ENCODE measurements at regions not wholly inside any gene's neighbourhood (a gene's known extent, or its start where the extent isn't known, plus 50 kb on each side); places are given as distances from the start of the nearest gene placed in this dataset.
"Not testable (repeated sequence)": the region's sequence is repeated elsewhere in the genome, so short reads cannot be mapped to it uniquely, and the experiment has no call there.

- H3K4me3 ChIP-seq = no peak overlapping the region
- no peaks in the 10 kb centered on the region for H3K36me3 ChIP-seq (ENCODE audit: control insufficient read depth in 4 of 4, insufficient read depth in 4 of 4, low read length in 4 of 4)
- no peak for TF ChIP-seq CTCF (IDR thresholded peaks at IDR 0.05; ENCODE audit: control extremely low read depth, extremely low read depth)
- H3K27me3 ChIP-seq (ENCODE audit: control insufficient read depth in 3 of 3, insufficient read depth in 3 of 3, low read length in 2 of 3) = no peaks in the 10 kb centered on the region
- no peak for ATAC-seq (ENCODE audit: insufficient read depth, low FRiP score)
- H3K9me3 ChIP-seq (ENCODE audit: control insufficient read depth in 4 of 4, insufficient read depth in 3 of 4, low read length in 3 of 4) = no peaks in the 10 kb centered on the region
- no peak overlapping the region for H3K9ac ChIP-seq (ENCODE audit: insufficient read depth in 1 of 2, low read length in 2 of 2)
- H3K27ac ChIP-seq (ENCODE audit: low read depth in 1 of 2, low read length in 1 of 2) = no peak overlapping the region
- peaks cover 0 to 14% (median 3%) of the 10 kb centered on the region in 5 donors for H3K4me1 ChIP-seq (ENCODE audit: control insufficient read depth in 5 of 5, insufficient read depth in 5 of 5, low read length in 5 of 5)
- peak in 1 of 3 donors; percentile 29 for DNase-seq
- WGBS, 2 donors = 80 to 85% methylated on average over 4 of the region's 4 CpGs
These were observed 54.4 kb upstream of the RNF182 start for GRCh38 chr6:13870214-13870830.

- DNase-seq (no peak), ATAC-seq (ENCODE audit: insufficient read depth, low FRiP score) (no peak)
- H3K4me1 ChIP-seq (ENCODE audit: control insufficient read depth in 5 of 5, insufficient read depth in 5 of 5, low read length in 5 of 5) = peaks cover 0 to 5% (median 0%) of the 10 kb centered on the region in 5 donors
- no peaks in the 10 kb centered on the region for H3K27me3 ChIP-seq (ENCODE audit: control insufficient read depth in 3 of 3, insufficient read depth in 3 of 3, low read length in 2 of 3)
- whole genome bisulfite sequencing, 2 donors = 90 to 91% methylated on average over 8 of the region's 8 CpGs
- no peak overlapping the region for H3K4me3 ChIP-seq
- no peaks in the 10 kb centered on the region for H3K36me3 ChIP-seq (ENCODE audit: control insufficient read depth in 4 of 4, insufficient read depth in 4 of 4, low read length in 4 of 4)
- TF ChIP-seq CTCF (IDR thresholded peaks at IDR 0.05; ENCODE audit: control extremely low read depth, extremely low read depth) = no peak
- H3K9me3 ChIP-seq (ENCODE audit: control insufficient read depth in 4 of 4, insufficient read depth in 3 of 4, low read length in 3 of 4) = no peaks in the 10 kb centered on the region
- no peak overlapping the region for H3K9ac ChIP-seq (ENCODE audit: insufficient read depth in 1 of 2, low read length in 2 of 2)
- H3K27ac ChIP-seq (ENCODE audit: low read depth in 1 of 2, low read length in 1 of 2) = no peak overlapping the region
These were observed 53.9 kb upstream of the MCUR1 start for GRCh38 chr6:13868236-13868635.

- 79 to 92% methylated on average over 3 of the region's 3 CpGs for WGBS, 2 donors
- H3K27me3 ChIP-seq (ENCODE audit: control insufficient read depth in 3 of 3, insufficient read depth in 3 of 3, low read length in 2 of 3) = no peaks in the 10 kb centered on the region
- TF ChIP-seq CTCF (IDR thresholded peaks at IDR 0.05; ENCODE audit: control extremely low read depth, extremely low read depth) = no peak
These were observed 51.9 kb upstream of the MCUR1 start for GRCh38 chr6:13866301-13866700.

GRCh38 chr6:13865141-13865540 is 50.8 kb upstream of the MCUR1 start:
- ATAC-seq (ENCODE audit: insufficient read depth, low FRiP score) = no peak
- no peaks in the 10 kb centered on the region for H3K9me3 ChIP-seq (ENCODE audit: control insufficient read depth in 4 of 4, insufficient read depth in 3 of 4, low read length in 3 of 4)
- 47% methylated on average over 2 of the region's 2 CpGs for WGBS, 2 donors
- H3K27me3 ChIP-seq (ENCODE audit: control insufficient read depth in 3 of 3, insufficient read depth in 3 of 3, low read length in 2 of 3) = no peaks in the 10 kb centered on the region
- no peak overlapping the region for H3K9ac ChIP-seq (ENCODE audit: insufficient read depth in 1 of 2, low read length in 2 of 2)
- peaks cover 0 to 4% (median 0%) of the 10 kb centered on the region in 5 donors for H3K4me1 ChIP-seq (ENCODE audit: control insufficient read depth in 5 of 5, insufficient read depth in 5 of 5, low read length in 5 of 5)
- no peak for TF ChIP-seq CTCF (IDR thresholded peaks at IDR 0.05; ENCODE audit: control extremely low read depth, extremely low read depth)
- H3K4me3 ChIP-seq = no peak overlapping the region
- H3K27ac ChIP-seq (ENCODE audit: low read depth in 1 of 2, low read length in 1 of 2) = no peak overlapping the region
- DNase-seq = no peak
- H3K36me3 ChIP-seq (ENCODE audit: control insufficient read depth in 4 of 4, insufficient read depth in 4 of 4, low read length in 4 of 4) = no peaks in the 10 kb centered on the region

More at GRCh38 chr6:13866301-13866700, 51.9 kb upstream of the MCUR1 start:
- H3K9me3 ChIP-seq (ENCODE audit: control insufficient read depth in 4 of 4, insufficient read depth in 3 of 4, low read length in 3 of 4) = no peaks in the 10 kb centered on the region
- no peak for ATAC-seq (ENCODE audit: insufficient read depth, low FRiP score)
- H3K36me3 ChIP-seq (ENCODE audit: control insufficient read depth in 4 of 4, insufficient read depth in 4 of 4, low read length in 4 of 4) = no peaks in the 10 kb centered on the region
- H3K9ac ChIP-seq (ENCODE audit: insufficient read depth in 1 of 2, low read length in 2 of 2) = no peak overlapping the region
- no peak overlapping the region for H3K4me3 ChIP-seq
- peak; percentile 49 to 66 (median 66) for DNase-seq
- peaks cover 0 to 4% (median 0%) of the 10 kb centered on the region in 5 donors for H3K4me1 ChIP-seq (ENCODE audit: control insufficient read depth in 5 of 5, insufficient read depth in 5 of 5, low read length in 5 of 5)
- H3K27ac ChIP-seq (ENCODE audit: low read depth in 1 of 2, low read length in 1 of 2) = no peak overlapping the region

GRCh38 chr6:13864669-13865068 is 50.3 kb upstream of the MCUR1 start:
- DNase-seq; H3K4me1 ChIP-seq (ENCODE audit: control insufficient read depth in 5 of 5, insufficient read depth in 5 of 5, low read length in 5 of 5); ATAC-seq (ENCODE audit: insufficient read depth, low FRiP score); H3K9ac ChIP-seq (ENCODE audit: insufficient read depth in 1 of 2, low read length in 2 of 2); H3K36me3 ChIP-seq (ENCODE audit: control insufficient read depth in 4 of 4, insufficient read depth in 4 of 4, low read length in 4 of 4); H3K27ac ChIP-seq (ENCODE audit: low read depth in 1 of 2, low read length in 1 of 2); H3K9me3 ChIP-seq (ENCODE audit: control insufficient read depth in 4 of 4, insufficient read depth in 3 of 4, low read length in 3 of 4); H3K4me3 ChIP-seq; H3K27me3 ChIP-seq (ENCODE audit: control insufficient read depth in 3 of 3, insufficient read depth in 3 of 3, low read length in 2 of 3): not testable (repeated sequence)
- WGBS, 2 donors = 59 to 75% methylated on average over 2 of the region's 2 CpGs

Data from lung (tissue), 11 donors.